Mesothelial cell of epicardium (in vitro differentiated cells): ENCODE measurements at regions not wholly inside any gene's neighbourhood (a gene's known extent, or its start where the extent isn't known, plus 50 kb on each side); places are given as distances from the start of the nearest gene placed in this dataset.

Source experiments
- DNase-seq, 2 experiments: peaks; one replicate each; pipeline ENCODE4 v3.0.0; 2021; ENCODE audit warnings: low spot score in 2 of 2; ENCODE audit not compliant: unreplicated experiment in 2 of 2
- H3K27ac Mint-ChIP-seq: 2 replicates; pipeline ENCODE4 v1.8.0; 2021; ENCODE audit warnings: mixed read lengths
- H3K27me3 Mint-ChIP-seq: 2 replicates; pipeline ENCODE4 v1.8.0; 2021; ENCODE audit warnings: low read depth, mixed read lengths
- H3K36me3 Mint-ChIP-seq: 2 replicates; pipeline ENCODE4 v1.8.0; 2021; ENCODE audit warnings: mixed read lengths
- H3K4me1 Mint-ChIP-seq: 2 replicates; pipeline ENCODE4 v1.8.0; 2021; ENCODE audit warnings: mixed read lengths
- H3K4me3 Mint-ChIP-seq: 2 replicates; pipeline ENCODE4 v1.8.0; 2021; ENCODE audit warnings: mild to moderate bottlenecking, moderate library complexity, mixed read lengths
- H3K9me3 Mint-ChIP-seq: 2 replicates; pipeline ENCODE4 v1.8.0; 2021; ENCODE audit warnings: mixed read lengths
- CTCF ChIP-seq: fragments of 200-600 bp; sonication (generic); IDR thresholded peaks from one replicate; pipeline ENCODE4 v1.5.0; 2021; ENCODE audit warnings: antibody characterized with exemption; ENCODE audit not compliant: unreplicated experiment

DNA sequence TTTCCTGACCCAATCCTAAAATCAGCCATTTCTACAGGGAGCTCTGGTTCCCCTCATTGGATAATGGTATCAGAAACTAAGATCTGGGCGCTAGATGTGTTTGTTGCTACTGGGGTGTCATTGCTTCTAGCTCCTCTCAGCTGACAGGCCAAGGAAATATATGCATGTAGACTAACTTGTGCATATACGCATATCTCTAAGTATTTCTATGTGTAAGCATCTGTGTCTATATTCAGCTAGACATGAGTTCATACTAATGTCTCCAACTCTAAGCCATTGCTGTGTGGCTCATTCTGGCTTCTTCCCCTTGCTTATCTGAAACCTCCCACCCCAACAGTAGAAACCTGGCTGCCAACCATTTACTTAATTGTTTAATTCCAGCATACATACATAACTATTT is 130.3 kb upstream of the MAGI3 start:
- no peak for TF ChIP-seq CTCF
- no peak overlapping the region for H3K4me3 Mint-ChIP-seq
- H3K4me1 Mint-ChIP-seq, result peaks cover 25% of the 10 kb centered on the region
- no peak overlapping the region for H3K27ac Mint-ChIP-seq
- DNase-seq, result no peak
- H3K27me3 Mint-ChIP-seq, result no peaks in the 10 kb centered on the region
- H3K9me3 Mint-ChIP-seq, result no peaks in the 10 kb centered on the region
- no peaks in the 10 kb centered on the region for H3K36me3 Mint-ChIP-seq

GRCh38 chr1:113265196-113265595 is 125.1 kb upstream of the MAGI3 start:
- no peak for TF ChIP-seq CTCF
- H3K27me3 Mint-ChIP-seq, result no peaks in the 10 kb centered on the region
- no peak overlapping the region for H3K27ac Mint-ChIP-seq
- H3K9me3 Mint-ChIP-seq, result no peaks in the 10 kb centered on the region
- DNase-seq, result no peak
- peaks cover 8% of the 10 kb centered on the region for H3K4me1 Mint-ChIP-seq
- no peaks in the 10 kb centered on the region for H3K36me3 Mint-ChIP-seq
- H3K4me3 Mint-ChIP-seq, result no peak overlapping the region

GRCh38 chr1:113266788-113267187 is 123.5 kb upstream of the MAGI3 start:
- no peaks in the 10 kb centered on the region for H3K27me3 Mint-ChIP-seq

DNA sequence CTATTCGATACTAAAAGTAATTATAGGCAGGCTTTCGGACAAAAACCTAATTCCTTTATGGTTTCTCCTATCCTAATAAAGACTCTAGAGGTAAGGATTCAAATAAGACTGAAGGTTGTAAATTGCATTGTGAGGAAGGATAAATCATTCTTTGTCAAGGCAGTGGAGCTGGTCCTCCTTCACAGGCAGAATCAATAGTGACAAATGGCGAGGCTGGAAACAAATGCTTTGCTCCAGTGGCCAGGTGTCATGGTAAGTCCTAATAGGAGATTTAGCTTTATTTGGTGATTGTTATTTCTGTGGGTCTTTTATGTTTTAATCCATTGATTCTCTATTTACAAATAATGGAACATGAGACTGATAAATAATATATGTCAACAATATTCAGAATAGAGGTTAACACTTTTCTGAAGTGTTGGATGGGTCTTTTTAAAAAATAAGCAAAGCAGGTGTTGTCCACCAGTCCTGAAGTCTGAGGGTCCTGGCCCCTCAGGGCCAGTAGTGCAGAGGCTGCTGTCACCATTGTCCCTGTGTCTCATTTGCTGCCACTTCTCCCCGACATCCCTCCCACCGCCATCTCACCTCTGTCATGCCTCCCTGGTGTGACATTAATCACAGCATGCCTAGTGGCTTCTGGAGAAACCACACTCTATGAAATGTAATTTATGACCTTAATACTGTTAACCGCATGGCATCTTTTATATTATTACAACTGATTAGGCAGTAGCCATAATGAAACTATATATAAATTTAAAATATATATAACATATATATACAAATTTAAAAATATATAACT is 120.9 kb upstream of the MAGI3 start:
- DNase-seq, result no peak
- H3K4me1 Mint-ChIP-seq, result no peaks in the 10 kb centered on the region
- H3K27ac Mint-ChIP-seq, result no peak overlapping the region
- no peaks in the 10 kb centered on the region for H3K9me3 Mint-ChIP-seq
- H3K4me3 Mint-ChIP-seq, result no peak overlapping the region
- no peaks in the 10 kb centered on the region for H3K36me3 Mint-ChIP-seq
- H3K27me3 Mint-ChIP-seq, result no peaks in the 10 kb centered on the region
- TF ChIP-seq CTCF, result no peak

More at GRCh38 chr1:113266788-113267187, 123.5 kb upstream of the MAGI3 start:
- H3K4me3 Mint-ChIP-seq, result no peak overlapping the region
- H3K4me1 Mint-ChIP-seq, result peaks cover 8% of the 10 kb centered on the region
- H3K36me3 Mint-ChIP-seq, result no peaks in the 10 kb centered on the region
- H3K27ac Mint-ChIP-seq, result no peak overlapping the region
- DNase-seq, result no peak
- no peak for TF ChIP-seq CTCF
- no peaks in the 10 kb centered on the region for H3K9me3 Mint-ChIP-seq

GRCh38 chr1:113271039-113271438 is 119.3 kb upstream of the MAGI3 start:
- Mint-ChIP-seq H3K27me3 (no peaks in the 10 kb centered on the region), H3K4me1 (peaks cover 4% of the 10 kb centered on the region), H3K27ac (no peak overlapping the region), H3K36me3 (no peaks in the 10 kb centered on the region), H3K9me3 (no peaks in the 10 kb centered on the region), H3K4me3 (no peak overlapping the region)
- no peak for TF ChIP-seq CTCF
- no peak for DNase-seq
